Left ventricle myocardium inferior (tissue), 1 donor: ENCODE measurements at regions not wholly inside any gene's neighbourhood (a gene's known extent, or its start where the extent isn't known, plus 50 kb on each side); places are given as distances from the start of the nearest gene placed in this dataset.
"Not testable (repeated sequence)": the region's sequence is repeated elsewhere in the genome, so short reads cannot be mapped to it uniquely, and the experiment has no call there.

ENCODE experiments used
- DNase-seq: peaks from one replicate; pipeline ENCODE4 v3.0.0-alpha.2; 2020
- H3K27ac ChIP-seq: fragments of 200-600 bp; replicated peaks from 2 replicates; pipeline ENCODE4 v1.8.0; 2021
- H3K27me3 ChIP-seq: fragments of 200-600 bp; 2 replicates; pipeline ENCODE4 v1.8.0; 2021; ENCODE audit warnings: low read depth
- H3K36me3 ChIP-seq: fragments of 200-600 bp; 2 replicates; pipeline ENCODE4 v1.8.0; 2021
- H3K4me1 ChIP-seq: fragments of 200-600 bp; 2 replicates; pipeline ENCODE4 v1.8.0; 2021
- H3K4me3 ChIP-seq: fragments of 200-600 bp; 2 replicates; pipeline ENCODE4 v1.8.0; 2021; ENCODE audit warnings: mild to moderate bottlenecking, moderate library complexity
- H3K9me3 ChIP-seq: fragments of 200-600 bp; replicated peaks from 2 replicates; pipeline ENCODE4 v1.8.0; 2021
- intact Hi-C: fragments of 100-400 bp; cut with micrococcal nuclease; formaldehyde crosslinking; loops from one replicate; pipeline ENCODE4 v1.11.0; 2022
- TF ChIP-seq, protein P1 (sequence below): fragments of 200-600 bp; IDR thresholded peaks from 2 replicates; pipeline ENCODE4 v1.8.0; 2021; ENCODE audit warnings: antibody characterized with exemption, mild to moderate bottlenecking, borderline replicate concordance
- donor health status: DM: no; HTN: yes; CAD: no; lungs with severe emphysema.

- no peak for DNase-seq
- Histone ChIP-seq H3K4me1 (no peaks in the 10 kb centered on the region), H3K36me3 (no peaks in the 10 kb centered on the region), H3K27me3 (peaks cover 10% of the 10 kb centered on the region), H3K9me3 (peaks cover 8% of the 10 kb centered on the region), H3K27ac (no peak overlapping the region), H3K4me3 (no peak overlapping the region)
- intact Hi-C loops = no loop called here
- TF ChIP-seq, protein P1, sequence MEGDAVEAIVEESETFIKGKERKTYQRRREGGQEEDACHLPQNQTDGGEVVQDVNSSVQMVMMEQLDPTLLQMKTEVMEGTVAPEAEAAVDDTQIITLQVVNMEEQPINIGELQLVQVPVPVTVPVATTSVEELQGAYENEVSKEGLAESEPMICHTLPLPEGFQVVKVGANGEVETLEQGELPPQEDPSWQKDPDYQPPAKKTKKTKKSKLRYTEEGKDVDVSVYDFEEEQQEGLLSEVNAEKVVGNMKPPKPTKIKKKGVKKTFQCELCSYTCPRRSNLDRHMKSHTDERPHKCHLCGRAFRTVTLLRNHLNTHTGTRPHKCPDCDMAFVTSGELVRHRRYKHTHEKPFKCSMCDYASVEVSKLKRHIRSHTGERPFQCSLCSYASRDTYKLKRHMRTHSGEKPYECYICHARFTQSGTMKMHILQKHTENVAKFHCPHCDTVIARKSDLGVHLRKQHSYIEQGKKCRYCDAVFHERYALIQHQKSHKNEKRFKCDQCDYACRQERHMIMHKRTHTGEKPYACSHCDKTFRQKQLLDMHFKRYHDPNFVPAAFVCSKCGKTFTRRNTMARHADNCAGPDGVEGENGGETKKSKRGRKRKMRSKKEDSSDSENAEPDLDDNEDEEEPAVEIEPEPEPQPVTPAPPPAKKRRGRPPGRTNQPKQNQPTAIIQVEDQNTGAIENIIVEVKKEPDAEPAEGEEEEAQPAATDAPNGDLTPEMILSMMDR = no peak
Measured at GRCh38 chr2:241982706-241983570, 113.4 kb downstream of the RTP5 start.

DNA sequence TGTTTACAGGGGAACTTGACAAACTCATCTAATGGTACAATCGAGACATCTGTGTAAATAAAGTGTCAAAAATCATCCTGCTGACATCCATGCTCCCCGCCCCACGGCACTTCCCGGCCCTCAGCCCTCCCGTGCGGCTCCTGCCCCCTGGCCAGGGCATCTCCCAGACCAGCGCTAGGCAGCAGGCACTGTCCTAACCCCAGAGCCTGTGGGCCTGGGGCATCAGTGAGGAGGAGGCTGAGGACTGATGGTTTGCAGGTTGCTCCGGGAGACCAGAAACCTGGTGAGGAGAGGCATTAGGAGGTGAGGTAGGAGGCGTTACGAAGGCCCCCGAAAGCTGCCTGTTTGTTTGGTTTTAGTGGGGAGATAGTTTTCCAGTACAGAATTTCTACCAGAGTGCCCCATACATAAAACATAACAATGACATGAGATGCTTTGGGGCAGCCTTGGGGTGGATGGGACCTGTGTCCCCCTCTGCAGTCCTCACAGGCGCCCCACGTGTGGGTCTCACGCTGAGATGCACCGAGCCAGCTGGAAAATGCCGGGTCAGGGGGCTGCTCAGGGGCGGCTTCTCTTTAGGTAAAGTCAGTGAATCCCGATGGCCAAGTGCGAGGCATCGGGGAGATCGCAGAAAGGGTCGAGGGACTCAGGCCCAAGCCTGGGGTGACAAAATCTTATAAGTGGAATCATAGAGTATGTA, 114.2 kb downstream of the RTP5 start:
- intact Hi-C loops = no loop called here
- peaks cover 10% of the 10 kb centered on the region for H3K27me3 ChIP-seq
- no peak overlapping the region for H3K27ac ChIP-seq
- H3K4me3 ChIP-seq = no peak overlapping the region
- H3K9me3 ChIP-seq = peaks cover 2% of the 10 kb centered on the region
- H3K4me1 ChIP-seq = no peaks in the 10 kb centered on the region
- TF ChIP-seq, protein P1 = no peak
- no peaks in the 10 kb centered on the region for H3K36me3 ChIP-seq
- no peak for DNase-seq

DNA sequence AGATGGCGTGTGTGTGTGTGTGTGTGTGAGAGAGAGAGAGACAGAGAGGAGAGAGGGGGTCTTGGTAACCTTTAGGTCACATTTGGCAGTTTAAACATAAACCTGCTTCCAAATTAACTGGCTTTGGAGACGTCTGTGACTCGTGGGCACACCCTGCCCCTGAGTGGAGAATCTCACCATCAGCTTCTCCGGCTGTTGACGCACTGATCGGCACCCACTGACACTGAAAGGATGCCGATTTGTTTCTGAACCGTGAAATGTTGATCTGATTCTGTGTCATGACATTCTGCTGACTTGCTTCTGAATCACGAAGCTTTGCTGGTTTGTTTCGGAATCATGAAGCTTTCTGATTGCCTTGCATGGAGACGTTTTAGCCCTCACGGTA, 114.7 kb downstream of the RTP5 start:
- Histone ChIP-seq H3K4me3 (no peak overlapping the region), H3K4me1 (no peaks in the 10 kb centered on the region), H3K36me3 (no peaks in the 10 kb centered on the region), H3K27ac (no peak overlapping the region), H3K9me3 (no peaks in the 10 kb centered on the region), H3K27me3 (peaks cover 10% of the 10 kb centered on the region)
- TF ChIP-seq, protein P1 = no peak
- intact Hi-C loops = no loop called here
- no peak for DNase-seq

DNA sequence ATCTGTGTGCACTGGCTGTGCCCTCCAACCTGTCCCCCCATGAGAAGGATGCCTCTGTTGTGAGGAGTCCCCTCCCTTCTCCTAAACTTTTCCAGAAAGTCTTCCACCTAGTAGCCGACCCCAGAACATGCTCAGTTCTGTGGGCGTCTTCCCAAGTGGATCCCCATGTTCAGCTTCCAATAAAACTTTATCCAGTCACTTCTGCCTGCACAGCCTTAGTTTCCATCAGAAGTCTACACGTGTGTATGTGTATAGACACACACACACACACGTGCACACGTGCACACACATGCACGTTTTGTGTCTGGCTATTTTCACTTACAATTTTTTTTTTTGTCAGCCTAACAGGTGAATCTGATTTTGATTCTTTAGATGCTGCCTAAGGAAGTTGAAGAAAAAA, 115.1 kb downstream of the RTP5 start:
- H3K27me3 ChIP-seq = peaks cover 10% of the 10 kb centered on the region
- no peak for DNase-seq
- no peaks in the 10 kb centered on the region for H3K9me3 ChIP-seq
- TF ChIP-seq, protein P1 = no peak
- no peak overlapping the region for H3K27ac ChIP-seq
- no peaks in the 10 kb centered on the region for H3K4me1 ChIP-seq
- intact Hi-C loops = no loop called here
- no peaks in the 10 kb centered on the region for H3K36me3 ChIP-seq
- no peak overlapping the region for H3K4me3 ChIP-seq

- peaks cover 10% of the 10 kb centered on the region for H3K27me3 ChIP-seq
- H3K36me3 ChIP-seq, H3K27ac ChIP-seq, H3K4me1 ChIP-seq, H3K4me3 ChIP-seq, DNase-seq, H3K9me3 ChIP-seq, intact Hi-C loops: not testable (repeated sequence)
Measured at GRCh38 chr2:241985161-241985985, 115.8 kb downstream of the RTP5 start.
